Loucy (cell line): ENCODE measurements at regions not wholly inside any gene's neighbourhood (a gene's known extent, or its start where the extent isn't known, plus 50 kb on each side); places are given as distances from the start of the nearest gene placed in this dataset.

Source experiments
- H2AFZ ChIP-seq: fragments of 200-600 bp; sonication (generic); 2 replicates; pipeline ENCODE4 v1.6.0; 2016; ENCODE audit warnings: antibody characterized with exemption, mild to moderate bottlenecking, low read length, moderate library complexity
- H3F3A ChIP-seq: fragments of 200-600 bp; 2 replicates; pipeline ENCODE4 v1.6.0; 2016; ENCODE audit warnings: antibody characterized with exemption, low read depth, mild to moderate bottlenecking
- H3K27me3 ChIP-seq: fragments of 200-600 bp; sonication (generic); 2 replicates; pipeline ENCODE4 v1.6.1; 2014; ENCODE audit warnings: low read length, mild to moderate bottlenecking; ENCODE audit not compliant: insufficient read depth, poor library complexity, severe bottlenecking
- H3K36me3 ChIP-seq: fragments of 200-600 bp; sonication (generic); 2 replicates; pipeline ENCODE4 v1.6.1; 2016; ENCODE audit warnings: low read length; ENCODE audit not compliant: insufficient read depth
- H3K4me1 ChIP-seq: fragments of 200-600 bp; sonication (generic); 2 replicates; pipeline ENCODE4 v1.5.1; 2014; ENCODE audit warnings: low read length, mild to moderate bottlenecking; ENCODE audit not compliant: insufficient read depth, poor library complexity, severe bottlenecking
- H3K4me2 ChIP-seq: fragments of 200-600 bp; sonication (generic); 2 replicates; pipeline ENCODE4 v1.6.0; 2014; ENCODE audit warnings: antibody characterized with exemption, low read length, low read depth, mild to moderate bottlenecking; ENCODE audit not compliant: poor library complexity, severe bottlenecking
- H3K4me3 ChIP-seq: fragments of 200-600 bp; sonication (generic); 2 replicates; pipeline ENCODE4 v1.5.1; 2014; ENCODE audit warnings: low read length, mild to moderate bottlenecking, mixed read lengths; ENCODE audit not compliant: poor library complexity, severe bottlenecking
- H3K79me2 ChIP-seq: fragments of 200-600 bp; sonication (generic); 2 replicates; pipeline ENCODE4 v1.6.1; 2014; ENCODE audit warnings: low read length; ENCODE audit not compliant: insufficient read depth
- H3K9ac ChIP-seq: fragments of 200-600 bp; sonication (generic); 2 replicates; pipeline ENCODE4 v1.6.0; 2014; ENCODE audit warnings: mild to moderate bottlenecking, low read depth, low read length, moderate library complexity; ENCODE audit not compliant: poor library complexity, severe bottlenecking
- H3K9me2 ChIP-seq: fragments of 200-600 bp; sonication (generic); replicated peaks from 2 replicates; pipeline ENCODE4 v1.6.1; 2016; ENCODE audit warnings: low read depth, low read length, mixed read lengths
- H3K9me3 ChIP-seq: fragments of 200-600 bp; sonication (generic); 2 replicates; pipeline ENCODE4 v1.6.1; 2014; ENCODE audit warnings: mild to moderate bottlenecking, antibody characterized with exemption, low read length, low read depth; ENCODE audit not compliant: insufficient read depth
- H4K20me1 ChIP-seq: fragments of 200-600 bp; sonication (generic); 2 replicates; pipeline ENCODE4 v1.6.0; 2014; ENCODE audit warnings: antibody characterized with exemption, low read length, mild to moderate bottlenecking; ENCODE audit not compliant: insufficient read depth, poor library complexity, severe bottlenecking
- EZH2phosphoT487 ChIP-seq: fragments of 200-600 bp; IDR thresholded peaks from 2 replicates; pipeline ENCODE4 v1.6.1; 2018; ENCODE audit warnings: antibody characterized with exemption, mild to moderate bottlenecking, moderate library complexity, borderline replicate concordance
- TF ChIP-seq, protein P1 (sequence below): fragments of 200-600 bp; sonication (generic); conservative IDR thresholded peaks from 2 replicates; pipeline ENCODE4 v1.5.1; 2014; ENCODE audit warnings: mild to moderate bottlenecking, antibody characterized with exemption, low read length

DNA sequence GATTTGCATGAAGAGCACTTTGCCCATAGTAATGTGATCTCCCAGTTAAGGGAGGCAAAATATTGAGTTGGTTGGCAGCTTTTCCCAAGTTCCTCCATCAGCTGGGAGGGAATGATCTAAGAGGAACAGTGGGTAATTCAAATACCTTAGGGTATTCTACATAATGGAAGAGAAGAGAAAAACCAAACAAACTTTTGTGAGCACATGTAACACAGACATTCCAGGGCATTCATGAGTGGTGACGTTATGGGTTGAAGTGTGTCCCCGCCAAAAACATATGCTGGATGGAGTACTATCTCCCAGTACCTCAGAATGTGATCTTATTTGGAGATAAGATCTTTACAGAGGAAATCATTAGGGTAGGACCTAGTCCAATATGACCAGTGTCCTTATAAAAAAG lies 220.1 kb downstream of the FOXO1 start:
- TF ChIP-seq, protein P1, sequence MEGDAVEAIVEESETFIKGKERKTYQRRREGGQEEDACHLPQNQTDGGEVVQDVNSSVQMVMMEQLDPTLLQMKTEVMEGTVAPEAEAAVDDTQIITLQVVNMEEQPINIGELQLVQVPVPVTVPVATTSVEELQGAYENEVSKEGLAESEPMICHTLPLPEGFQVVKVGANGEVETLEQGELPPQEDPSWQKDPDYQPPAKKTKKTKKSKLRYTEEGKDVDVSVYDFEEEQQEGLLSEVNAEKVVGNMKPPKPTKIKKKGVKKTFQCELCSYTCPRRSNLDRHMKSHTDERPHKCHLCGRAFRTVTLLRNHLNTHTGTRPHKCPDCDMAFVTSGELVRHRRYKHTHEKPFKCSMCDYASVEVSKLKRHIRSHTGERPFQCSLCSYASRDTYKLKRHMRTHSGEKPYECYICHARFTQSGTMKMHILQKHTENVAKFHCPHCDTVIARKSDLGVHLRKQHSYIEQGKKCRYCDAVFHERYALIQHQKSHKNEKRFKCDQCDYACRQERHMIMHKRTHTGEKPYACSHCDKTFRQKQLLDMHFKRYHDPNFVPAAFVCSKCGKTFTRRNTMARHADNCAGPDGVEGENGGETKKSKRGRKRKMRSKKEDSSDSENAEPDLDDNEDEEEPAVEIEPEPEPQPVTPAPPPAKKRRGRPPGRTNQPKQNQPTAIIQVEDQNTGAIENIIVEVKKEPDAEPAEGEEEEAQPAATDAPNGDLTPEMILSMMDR = no peak
- no peak for TF ChIP-seq EZH2phosphoT487
- Histone ChIP-seq H2AFZ (no peak overlapping the region), H4K20me1 (no peaks in the 10 kb centered on the region), H3K4me2 (no peak overlapping the region), H3K9me3 (no peaks in the 10 kb centered on the region), H3K4me1 (no peaks in the 10 kb centered on the region), H3K27me3 (no peaks in the 10 kb centered on the region), H3K4me3 (no peak overlapping the region), H3K36me3 (no peaks in the 10 kb centered on the region), H3F3A (no peaks in the 10 kb centered on the region), H3K79me2 (no peaks in the 10 kb centered on the region), H3K9me2 (no peaks in the 10 kb centered on the region), H3K9ac (no peak overlapping the region)

DNA sequence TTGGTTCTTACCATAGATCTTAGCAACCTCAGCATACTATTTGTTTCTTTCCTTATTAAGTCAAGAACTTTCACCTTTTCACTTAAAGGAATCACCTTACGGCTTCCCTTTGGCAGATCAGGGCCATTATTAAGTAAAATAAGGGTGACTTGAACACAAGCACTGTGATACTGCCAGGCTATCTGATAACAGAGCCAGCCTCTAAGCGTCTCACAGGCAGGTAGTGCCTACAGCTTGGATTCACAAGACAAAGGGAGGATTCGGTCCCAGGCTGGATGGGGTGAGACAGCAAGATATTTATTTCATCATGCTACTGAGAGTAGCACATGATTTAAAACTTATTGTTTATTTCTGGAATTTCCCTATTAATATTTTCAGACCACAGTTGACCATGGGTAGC lies 218.6 kb downstream of the FOXO1 start:
- Histone ChIP-seq H3F3A (no peaks in the 10 kb centered on the region), H3K4me1 (no peaks in the 10 kb centered on the region), H4K20me1 (no peaks in the 10 kb centered on the region), H3K9ac (no peak overlapping the region), H3K9me2 (no peaks in the 10 kb centered on the region), H3K4me2 (no peak overlapping the region), H2AFZ (no peak overlapping the region), H3K9me3 (no peaks in the 10 kb centered on the region), H3K4me3 (no peak overlapping the region), H3K79me2 (no peaks in the 10 kb centered on the region), H3K27me3 (no peaks in the 10 kb centered on the region), H3K36me3 (no peaks in the 10 kb centered on the region)
- TF ChIP-seq, protein P1 = no peak
- TF ChIP-seq EZH2phosphoT487 = no peak

DNA sequence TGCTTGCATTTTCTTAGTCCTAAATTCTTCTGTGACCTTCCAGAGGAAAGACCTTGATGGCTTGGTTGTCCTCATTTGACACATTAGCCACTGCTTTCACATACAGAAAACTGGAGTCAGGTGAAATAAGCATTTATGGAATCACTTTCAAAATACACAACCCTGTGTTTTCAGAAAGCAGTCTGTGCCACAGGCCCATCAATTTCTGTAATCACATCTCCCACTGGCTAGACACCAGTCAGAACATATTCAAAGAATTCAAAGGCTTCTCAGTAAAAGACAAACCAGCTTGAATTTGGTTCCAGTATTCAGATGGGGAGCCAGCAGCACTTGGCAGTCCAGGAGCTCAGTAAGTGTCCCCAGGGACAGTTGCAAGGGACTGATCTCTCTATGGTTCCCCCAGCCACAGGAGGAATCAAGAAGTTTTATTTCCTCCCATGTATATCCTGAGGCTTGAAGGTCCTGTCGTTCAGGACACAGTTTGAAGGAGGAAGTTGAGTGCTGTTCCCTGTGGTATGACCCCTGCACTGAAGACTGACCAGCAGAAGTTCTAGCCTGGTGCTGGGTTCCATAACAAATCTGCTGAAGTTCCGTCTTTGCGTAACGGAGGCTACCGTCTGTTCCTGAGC lies 214.3 kb downstream of the FOXO1 start:
- no peaks in the 10 kb centered on the region for H3K36me3 ChIP-seq
- no peaks in the 10 kb centered on the region for H3K9me3 ChIP-seq
- H4K20me1 ChIP-seq = no peaks in the 10 kb centered on the region
- no peak overlapping the region for H3K4me3 ChIP-seq
- H3K9ac ChIP-seq = no peak overlapping the region
- TF ChIP-seq EZH2phosphoT487 = no peak
- H3K4me1 ChIP-seq = no peaks in the 10 kb centered on the region
- no peak overlapping the region for H2AFZ ChIP-seq
- no peak overlapping the region for H3K4me2 ChIP-seq
- H3K27me3 ChIP-seq = no peaks in the 10 kb centered on the region
- no peaks in the 10 kb centered on the region for H3K79me2 ChIP-seq
- H3K9me2 ChIP-seq = no peaks in the 10 kb centered on the region
- H3F3A ChIP-seq = no peaks in the 10 kb centered on the region

DNA sequence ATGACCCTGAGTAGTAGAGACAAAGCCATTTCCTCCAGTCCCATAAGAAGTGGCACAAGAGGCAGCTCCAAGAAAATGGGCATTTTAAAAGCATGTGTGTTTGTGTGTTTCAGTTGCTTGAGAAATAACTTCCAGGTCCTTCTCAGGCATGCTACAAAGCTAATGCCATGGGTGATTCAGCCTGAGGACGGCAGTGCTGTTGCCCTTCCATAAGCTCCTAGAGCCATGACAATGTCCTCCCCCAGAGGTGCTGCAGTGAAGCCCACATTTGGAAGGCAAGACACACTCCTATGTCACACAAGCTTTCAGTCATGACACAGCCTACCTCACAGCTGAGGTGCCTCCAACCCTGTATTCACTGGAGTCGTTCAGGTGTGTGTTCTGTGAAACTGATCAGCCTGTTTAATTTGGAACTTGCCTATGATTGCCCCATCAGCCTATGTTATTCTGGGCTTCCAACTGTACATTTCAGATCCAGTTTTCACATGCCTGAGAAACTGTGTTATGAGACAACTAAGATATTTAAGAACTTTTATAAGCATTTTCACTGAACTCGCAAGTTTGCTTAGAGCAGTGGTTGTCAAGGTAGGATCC lies 213.6 kb downstream of the FOXO1 start:
- Histone ChIP-seq H3F3A (no peaks in the 10 kb centered on the region), H2AFZ (no peak overlapping the region), H3K4me3 (no peak overlapping the region), H3K79me2 (no peaks in the 10 kb centered on the region), H3K9me3 (no peaks in the 10 kb centered on the region), H3K9me2 (no peaks in the 10 kb centered on the region), H3K36me3 (no peaks in the 10 kb centered on the region), H4K20me1 (no peaks in the 10 kb centered on the region), H3K9ac (no peak overlapping the region), H3K4me2 (no peak overlapping the region), H3K27me3 (no peaks in the 10 kb centered on the region), H3K4me1 (no peaks in the 10 kb centered on the region)
- TF ChIP-seq, protein P1 = no peak
- no peak for TF ChIP-seq EZH2phosphoT487
